Common myeloid progenitor, CD34-positive (primary cell): ENCODE measurements at regions not wholly inside any gene's neighbourhood (a gene's known extent, or its start where the extent isn't known, plus 50 kb on each side); places are given as distances from the start of the nearest gene placed in this dataset.

Experiments
- CTCF ChIA-PET: fragments of 350-600 bp; sonication (Branson Sonifier 250); formaldehyde crosslinking; loops from one replicate; lab custom pipeline; 2021; ENCODE audit warnings: antibody characterized with exemption; lab: Charles Lee
- POLR2A ChIA-PET: fragments of 350-600 bp; sonication (Branson Sonifier 250); formaldehyde crosslinking; loops from one replicate; lab custom pipeline; 2021; ENCODE audit warnings: antibody characterized with exemption; lab: Charles Lee
- DNase-seq, 3 donors: peaks; one replicate each; pipeline versions ENCODE4 v3.0.0 to v3.0.0-alpha.2; 2013
- H3K27ac ChIP-seq, 2 experiments: 1 replicate in 1 of 2; 2 replicates in 1 of 2; pipeline ENCODE4 v1.7.0; 2013; ENCODE audit warnings: inconsistent platforms in 2 of 2, low read length in 2 of 2, mild to moderate bottlenecking in 2 of 2, low read depth in 1 of 2, moderate library complexity in 1 of 2; ENCODE audit not compliant: severe bottlenecking in 2 of 2, insufficient read depth in 1 of 2, poor library complexity in 1 of 2
- H3K27me3 ChIP-seq, 5 experiments: replicated peaks in 2 of 5; 1 replicate in 3 of 5; 2 replicates in 2 of 5; pipeline versions ENCODE4 v1.6.1 to v1.7.0; 2013; ENCODE audit warnings: low read length in 4 of 5, mild to moderate bottlenecking in 2 of 5, moderate library complexity in 2 of 5, inconsistent platforms in 1 of 5; ENCODE audit not compliant: insufficient read depth in 5 of 5, control insufficient read depth in 4 of 5
- H3K36me3 ChIP-seq, 4 experiments: 1 replicate in 2 of 4; 2 replicates in 2 of 4; pipeline versions ENCODE4 v1.6.1 to v1.7.0; 2013; ENCODE audit warnings: low read length in 3 of 4, control low read depth in 1 of 4, mild to moderate bottlenecking in 1 of 4; ENCODE audit not compliant: control insufficient read depth in 4 of 4, insufficient read depth in 4 of 4
- H3K4me1 ChIP-seq, 4 experiments: 1 replicate in 3 of 4; 2 replicates in 1 of 4; pipeline versions ENCODE4 v1.6.1 to v1.7.1; 2013; ENCODE audit warnings: low read length in 3 of 4, mild to moderate bottlenecking in 3 of 4, control low read depth in 1 of 4, inconsistent platforms in 1 of 4, moderate library complexity in 1 of 4; ENCODE audit not compliant: control insufficient read depth in 4 of 4, insufficient read depth in 4 of 4; ENCODE audit errors: control extremely low read depth in 1 of 4
- H3K4me3 ChIP-seq, 7 experiments: 1 replicate in 4 of 7; 2 replicates in 3 of 7; pipeline versions ENCODE4 v1.5.1 to v1.7.0; 2013; ENCODE audit warnings: mild to moderate bottlenecking in 7 of 7, low read length in 6 of 7, moderate library complexity in 6 of 7, inconsistent platforms in 2 of 7, low read depth in 2 of 7, control low read depth in 1 of 7; ENCODE audit not compliant: insufficient read depth in 4 of 7, control insufficient read depth in 1 of 7; ENCODE audit errors: extremely low read depth in 1 of 7
- H3K9me3 ChIP-seq, 5 experiments: 1 replicate in 4 of 5; 2 replicates in 1 of 5; pipeline versions ENCODE4 v1.6.1 to v1.7.1; 2013; ENCODE audit warnings: low read length in 4 of 5, mild to moderate bottlenecking in 2 of 5, inconsistent platforms in 1 of 5, low read depth in 1 of 5, moderate library complexity in 1 of 5; ENCODE audit not compliant: control insufficient read depth in 4 of 5, insufficient read depth in 2 of 5; ENCODE audit errors: control extremely low read depth in 1 of 5
- WGBS: methylation state at CpG from one replicate; pipeline ENCODE4 v1.1.5; 2013; ENCODE audit not compliant: insufficient coverage; 5-methylcytosine and 5-hydroxymethylcytosine counted together

DNA sequence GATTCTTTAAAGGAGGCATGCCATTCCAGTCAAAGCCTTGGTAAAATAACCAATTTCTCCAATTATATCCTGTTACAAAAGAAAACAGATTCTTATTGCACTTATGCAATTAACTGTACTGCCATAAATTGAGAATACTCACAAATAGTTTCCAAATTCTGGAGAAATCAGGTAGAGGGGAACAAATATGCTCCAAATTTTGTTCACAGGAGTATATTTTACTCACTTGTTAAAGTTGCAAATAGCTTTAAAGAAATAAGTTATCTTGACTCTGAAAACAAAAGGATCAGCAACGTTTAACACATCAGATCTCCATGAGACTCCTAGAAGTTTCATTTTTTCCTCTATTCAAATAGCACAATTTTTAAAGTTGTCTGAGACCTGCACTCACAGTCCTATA is 712.1 kb upstream of the ARRDC4 start:
- H3K36me3 ChIP-seq, result no peaks in the 10 kb centered on the region
- WGBS, result 83% methylated on average over 1 of the region's 1 CpG
- no peak for DNase-seq
- no peak overlapping the region for H3K27ac ChIP-seq
- no peaks in the 10 kb centered on the region for H3K4me1 ChIP-seq
- POLR2A ChIA-PET, result no interaction called here
- H3K4me3 ChIP-seq, result no peak overlapping the region
- H3K9me3 ChIP-seq, result peaks cover 0 to 2% (median 0%) of the 10 kb centered on the region in 5 experiments
- CTCF ChIA-PET, result no interaction called here
- no peaks in the 10 kb centered on the region for H3K27me3 ChIP-seq

DNA sequence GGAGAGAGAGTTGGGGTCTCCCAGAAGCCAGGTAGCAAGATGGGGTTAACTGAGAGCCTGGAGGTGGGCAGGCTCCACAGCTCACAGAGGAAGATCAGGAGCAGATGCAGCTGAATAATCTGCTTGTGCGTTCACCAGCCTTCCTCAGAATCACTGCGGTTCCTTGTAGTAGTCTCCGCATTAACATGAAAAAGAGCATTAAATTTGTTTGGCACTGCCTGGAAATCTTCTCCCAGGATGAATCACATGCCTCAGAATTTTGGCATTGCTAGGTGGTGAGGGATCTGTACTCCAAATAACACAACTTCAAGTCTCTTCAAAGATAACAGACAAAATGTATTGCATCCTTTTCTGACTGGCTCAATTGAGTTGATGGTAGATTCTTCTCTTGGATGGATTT is 700.6 kb upstream of the ARRDC4 start:
- no peak for DNase-seq
- Histone ChIP-seq H3K4me3 (no peak overlapping the region), H3K27me3 (peaks cover 0 to 6% (median 0%) of the 10 kb centered on the region in 5 experiments), H3K27ac (no peak overlapping the region), H3K36me3 (no peaks in the 10 kb centered on the region), H3K9me3 (no peaks in the 10 kb centered on the region), H3K4me1 (no peaks in the 10 kb centered on the region)
- WGBS, result 100% methylated on average over 1 of the region's 3 CpGs
- ChIA-PET POLR2A (no interaction called here), CTCF (no interaction called here)

DNA sequence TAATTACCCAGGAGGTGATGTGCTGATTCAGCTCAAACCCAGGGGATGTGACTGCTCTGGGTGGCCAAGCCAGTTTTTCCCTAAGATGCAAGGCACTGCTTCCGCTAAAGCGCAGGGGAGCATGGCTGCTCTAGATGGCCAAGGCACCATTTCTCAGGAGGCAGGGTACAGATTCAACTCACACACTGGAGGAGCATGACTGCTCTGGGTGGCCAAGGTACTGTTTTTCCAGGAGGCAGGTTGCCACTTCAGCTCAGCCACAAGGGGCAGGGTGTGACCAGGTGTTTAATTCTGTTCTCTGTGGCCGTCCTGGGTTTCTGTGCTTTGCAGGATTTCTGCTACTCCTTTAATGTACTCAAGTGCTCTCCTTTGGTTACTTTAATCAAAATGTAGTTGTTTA is 659.3 kb upstream of the ARRDC4 start:
- DNase-seq, result no peak
- peaks cover 0 to 2% (median 2%) of the 10 kb centered on the region in 5 experiments for H3K9me3 ChIP-seq
- 100% methylated on average over 2 of the region's 3 CpGs for WGBS
- POLR2A ChIA-PET, result no interaction called here
- CTCF ChIA-PET, result no interaction called here
- H3K4me1 ChIP-seq, result no peaks in the 10 kb centered on the region
- H3K27ac ChIP-seq, result no peak overlapping the region
- H3K4me3 ChIP-seq, result no peak overlapping the region
- no peaks in the 10 kb centered on the region for H3K27me3 ChIP-seq
- H3K36me3 ChIP-seq, result no peaks in the 10 kb centered on the region

DNA sequence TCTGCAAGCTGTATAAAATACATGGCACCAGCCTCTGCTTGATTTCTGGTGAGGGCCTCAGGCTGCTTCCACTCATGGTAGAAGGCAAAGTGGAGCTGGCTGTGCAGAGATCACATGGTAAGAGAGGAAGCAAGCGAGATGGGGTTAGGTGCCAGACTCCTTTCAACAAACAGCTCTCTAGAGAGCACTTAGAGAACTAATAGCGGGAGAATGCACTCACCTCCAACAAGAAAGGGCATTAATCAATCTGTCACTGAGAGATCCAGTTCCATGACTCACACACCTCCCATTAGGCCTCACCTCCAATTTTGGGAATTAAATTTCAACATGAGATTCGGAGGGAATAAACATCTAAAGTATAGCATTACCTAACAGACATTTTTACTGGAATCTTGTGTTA is 644.1 kb upstream of the ARRDC4 start:
- CTCF ChIA-PET, result no interaction called here
- POLR2A ChIA-PET, result no interaction called here
- Histone ChIP-seq H3K27ac (no peak overlapping the region), H3K4me3 (no peak overlapping the region), H3K27me3 (peaks cover 0 to 2% (median 0%) of the 10 kb centered on the region in 5 experiments), H3K4me1 (no peaks in the 10 kb centered on the region), H3K9me3 (peaks cover 0 to 2% (median 0%) of the 10 kb centered on the region in 5 experiments), H3K36me3 (no peaks in the 10 kb centered on the region)
- DNase-seq, result no peak
- WGBS, result 100% methylated on average over 1 of the region's 3 CpGs

DNA sequence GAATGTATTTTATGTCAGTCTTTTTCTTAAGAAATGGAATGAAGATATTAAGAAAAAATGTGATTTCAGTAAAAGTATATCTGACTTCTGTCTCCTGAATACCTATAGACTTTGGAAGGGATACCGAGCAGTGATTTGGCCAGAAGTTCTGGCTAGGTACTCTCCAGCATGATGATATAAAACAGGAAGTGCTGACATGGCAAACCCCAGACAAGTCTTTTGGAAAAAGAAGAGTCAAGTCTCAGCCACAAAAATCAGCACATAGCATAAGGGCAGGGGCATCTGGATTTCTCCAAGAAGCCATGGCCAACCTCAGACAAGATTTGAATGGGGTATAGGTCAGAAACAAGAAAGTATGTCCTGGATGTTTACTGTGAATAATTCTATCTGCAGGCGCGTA is 643.3 kb upstream of the ARRDC4 start:
- no peak for DNase-seq
- 86% methylated on average over 1 of the region's 3 CpGs for whole genome bisulfite sequencing
- peaks cover 0 to 2% (median 0%) of the 10 kb centered on the region in 5 experiments for H3K27me3 ChIP-seq
- ChIA-PET POLR2A (no interaction called here), CTCF (no interaction called here)
- H3K36me3 ChIP-seq, result no peaks in the 10 kb centered on the region
- H3K27ac ChIP-seq, result no peak overlapping the region
- H3K4me3 ChIP-seq, result no peak overlapping the region
- no peaks in the 10 kb centered on the region for H3K4me1 ChIP-seq
- peaks cover 0 to 2% (median 0%) of the 10 kb centered on the region in 5 experiments for H3K9me3 ChIP-seq

DNA sequence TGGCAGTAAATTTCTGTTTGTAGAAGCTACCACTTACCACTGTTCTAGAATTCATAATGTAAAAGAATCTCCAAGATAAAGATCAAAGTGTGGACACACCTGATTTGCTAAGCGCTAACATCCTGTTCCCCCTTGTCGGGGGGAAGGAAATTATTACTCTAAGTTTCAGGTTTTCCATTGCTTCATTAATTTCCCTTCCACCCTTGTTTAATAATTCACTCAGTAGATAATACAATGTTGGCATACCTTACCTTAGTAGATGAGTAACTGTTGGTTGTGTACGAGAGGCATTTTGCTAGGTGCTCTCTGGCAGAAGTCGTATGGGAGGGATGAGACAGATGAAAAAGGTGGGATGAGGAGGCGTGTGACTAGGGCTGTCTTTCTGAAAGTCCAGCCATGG is 641.2 kb upstream of the ARRDC4 start:
- Histone ChIP-seq H3K27ac (no peak overlapping the region), H3K9me3 (peaks cover 0 to 2% (median 0%) of the 10 kb centered on the region in 5 experiments), H3K27me3 (peaks cover 0 to 2% (median 0%) of the 10 kb centered on the region in 5 experiments), H3K36me3 (no peaks in the 10 kb centered on the region), H3K4me1 (no peaks in the 10 kb centered on the region), H3K4me3 (no peak overlapping the region)
- POLR2A ChIA-PET, result no interaction called here
- CTCF ChIA-PET, result no interaction called here
- 100% methylated on average over 4 of the region's 5 CpGs for WGBS
- DNase-seq, result no peak

DNA sequence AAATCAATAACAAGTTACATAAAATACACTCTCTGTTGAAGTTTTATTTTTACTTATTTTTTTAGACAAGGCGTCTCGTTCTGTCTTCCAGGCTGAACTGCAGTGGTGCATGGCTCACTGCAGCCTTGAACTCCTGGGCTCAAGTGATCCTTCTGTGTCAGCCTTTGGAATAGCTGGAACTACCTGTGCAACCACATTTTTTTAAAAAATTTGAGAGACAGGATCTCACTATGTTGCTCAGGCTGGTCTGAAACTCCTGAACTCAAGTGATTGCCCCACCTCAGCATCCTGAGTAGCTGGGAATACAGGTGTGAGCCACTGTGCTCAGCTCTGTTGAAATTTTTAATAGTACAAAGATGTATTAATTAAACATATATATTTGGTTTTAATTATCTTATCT is 614.3 kb upstream of the ARRDC4 start:
- Histone ChIP-seq H3K36me3 (no peaks in the 10 kb centered on the region), H3K4me1 (no peaks in the 10 kb centered on the region), H3K27me3 (no peaks in the 10 kb centered on the region), H3K27ac (no peak overlapping the region), H3K4me3 (no peak overlapping the region), H3K9me3 (peaks cover 0 to 2% (median 0%) of the 10 kb centered on the region in 5 experiments)
- no peak for DNase-seq
- WGBS, result 93% methylated on average over 2 of the region's 2 CpGs
- ChIA-PET POLR2A (interaction anchor here (0.6 kb wide), 1 partner anchor 612 kb away, joined by 3 read pairs; no protein-coding TSS in a partner anchor), CTCF (no interaction called here)
